ENCODE measurements at regions not wholly inside any gene's neighbourhood (a gene's known extent, or its start where the extent isn't known, plus 50 kb on each side); places are given as distances from the start of the nearest gene placed in this dataset.

GRCh38 chr11:110019675-110020074 lies 73.5 kb upstream of the ZC3H12C start:
- Histone ChIP-seq H3K36me3 (no peaks in the 10 kb centered on the region), H3K27ac (no peak overlapping the region), H3K9me3 (no peaks in the 10 kb centered on the region), H3K4me3 (no peak overlapping the region), H3K4me1 (peaks cover 6% of the 10 kb centered on the region), H3K27me3 (no peaks in the 10 kb centered on the region)
- no peak for DNase-seq (ENCODE audit: extremely low spot score in 2 of 2)
- TF ChIP-seq CTCF (IDR thresholded peaks at IDR 0.05) (no peak), POLR2AphosphoS5 (IDR thresholded peaks at IDR 0.05; ENCODE audit: insufficient read depth in 1 of 2, low read depth in 1 of 2) (no peak), POLR2A (IDR thresholded peaks at IDR 0.05) (no peak)
- intact Hi-C loops (cut with DNase I), result no loop called here

- no peaks in the 10 kb centered on the region for H3K36me3 ChIP-seq
- intact Hi-C loops (cut with DNase I), result no loop called here
- H3K27me3 ChIP-seq, result no peaks in the 10 kb centered on the region
- no peak overlapping the region for H3K27ac ChIP-seq
- peaks cover 6% of the 10 kb centered on the region for H3K4me1 ChIP-seq
- H3K4me3 ChIP-seq, result no peak overlapping the region
- TF ChIP-seq CTCF (IDR thresholded peaks at IDR 0.05) (no peak), POLR2A (IDR thresholded peaks at IDR 0.05) (no peak), POLR2AphosphoS5 (IDR thresholded peaks at IDR 0.05; ENCODE audit: insufficient read depth in 1 of 2, low read depth in 1 of 2) (no peak)
- DNase-seq (ENCODE audit: extremely low spot score in 2 of 2), result no peak
- H3K9me3 ChIP-seq, result no peaks in the 10 kb centered on the region
Observed at GRCh38 chr11:110022548-110022947, 70.6 kb upstream of the ZC3H12C start.

GRCh38 chr11:110023711-110024110 lies 69.5 kb upstream of the ZC3H12C start:
- peaks cover 6% of the 10 kb centered on the region for H3K4me1 ChIP-seq
- intact Hi-C loops (cut with DNase I), result no loop called here
- H3K4me3 ChIP-seq, result no peak overlapping the region
- no peak overlapping the region for H3K27ac ChIP-seq
- no peak for DNase-seq (ENCODE audit: extremely low spot score in 2 of 2)
- H3K9me3 ChIP-seq, result no peaks in the 10 kb centered on the region
- TF ChIP-seq CTCF (IDR thresholded peaks at IDR 0.05), result no peak
- no peak for TF ChIP-seq POLR2AphosphoS5 (IDR thresholded peaks at IDR 0.05; ENCODE audit: insufficient read depth in 1 of 2, low read depth in 1 of 2)
- TF ChIP-seq POLR2A (IDR thresholded peaks at IDR 0.05), result no peak
- H3K36me3 ChIP-seq, result no peaks in the 10 kb centered on the region
- no peaks in the 10 kb centered on the region for H3K27me3 ChIP-seq

GRCh38 chr11:110026858-110027626 lies 66.2 kb upstream of the ZC3H12C start:
- TF ChIP-seq POLR2A (IDR thresholded peaks at IDR 0.05) (no peak), CTCF (IDR thresholded peaks at IDR 0.05) (no peak), POLR2AphosphoS5 (IDR thresholded peaks at IDR 0.05; ENCODE audit: insufficient read depth in 1 of 2, low read depth in 1 of 2) (no peak)
- H3K4me3 ChIP-seq, result no peak overlapping the region
- no peak for DNase-seq (ENCODE audit: extremely low spot score in 2 of 2)
- H3K27me3 ChIP-seq, result no peaks in the 10 kb centered on the region
- H3K4me1 ChIP-seq, result peaks cover 5% of the 10 kb centered on the region
- no peak overlapping the region for H3K27ac ChIP-seq
- H3K9me3 ChIP-seq, result no peaks in the 10 kb centered on the region
- no peaks in the 10 kb centered on the region for H3K36me3 ChIP-seq
- intact Hi-C loops (cut with DNase I), result no loop called here

GRCh38 chr11:110027627-110028371 lies 65.4 kb upstream of the ZC3H12C start:
- no peaks in the 10 kb centered on the region for H3K4me1 ChIP-seq
- no peaks in the 10 kb centered on the region for H3K36me3 ChIP-seq
- no peaks in the 10 kb centered on the region for H3K9me3 ChIP-seq
- no peak overlapping the region for H3K4me3 ChIP-seq
- H3K27me3 ChIP-seq, result no peaks in the 10 kb centered on the region
- H3K27ac ChIP-seq, result no peak overlapping the region
- intact Hi-C loops (cut with DNase I), result no loop called here
- DNase-seq (ENCODE audit: extremely low spot score in 2 of 2), result no peak
- no peak for TF ChIP-seq CTCF (IDR thresholded peaks at IDR 0.05)
- TF ChIP-seq POLR2A (IDR thresholded peaks at IDR 0.05), result no peak
- TF ChIP-seq POLR2AphosphoS5 (IDR thresholded peaks at IDR 0.05; ENCODE audit: insufficient read depth in 1 of 2, low read depth in 1 of 2), result no peak
